ENCODE measurements at regions not wholly inside any gene's neighbourhood (a gene's known extent, or its start where the extent isn't known, plus 50 kb on each side); places are given as distances from the start of the nearest gene placed in this dataset.
A peak's percentile ranks its signal among the peaks of the same experiment; 100 is the strongest.
"Not testable (repeated sequence)": the region's sequence is repeated elsewhere in the genome, so short reads cannot be mapped to it uniquely, and the experiment has no call there.

- no peak for DNase-seq
These were observed 191.9 kb downstream of the C9orf50 start for GRCh38 chr9:129428864-129429577.

- no peak for DNase-seq
These were observed 193.8 kb downstream of the C9orf50 start for GRCh38 chr9:129427149-129427548.

GRCh38 chr9:129423755-129424154 lies 197.1 kb downstream of the C9orf50 start:
- not testable (repeated sequence) for DNase-seq

GRCh38 chr9:129423216-129423615 lies 197.7 kb downstream of the C9orf50 start:
- DNase-seq = peak; percentile 20

GRCh38 chr9:129422843-129423192 lies 198.1 kb downstream of the C9orf50 start:
- no peak for DNase-seq

GRCh38 chr9:129422032-129422842 lies 198.7 kb downstream of the C9orf50 start:
- no peak for DNase-seq

GRCh38 chr9:129421371-129421770 lies 199.5 kb downstream of the C9orf50 start:
- DNase-seq = no peak

GRCh38 chr9:129420721-129421120 lies 200.2 kb downstream of the C9orf50 start:
- DNase-seq = no peak

GRCh38 chr9:129419382-129419899 lies 201.5 kb downstream of the C9orf50 start:
- DNase-seq = no peak

GRCh38 chr9:129418451-129418850 lies 202.4 kb downstream of the C9orf50 start:
- DNase-seq = no peak

GRCh38 chr9:129416821-129417539 lies 203.9 kb downstream of the C9orf50 start:
- no peak for DNase-seq

- no peak for DNase-seq
These were observed 204.8 kb downstream of the C9orf50 start for GRCh38 chr9:129415942-129416651.

GRCh38 chr9:129414993-129415941 lies 205.6 kb downstream of the C9orf50 start:
- no peak for DNase-seq

- DNase-seq = peak; percentile 61
These were observed 206.4 kb downstream of the C9orf50 start for GRCh38 chr9:129414377-129414992.

- peak; percentile 98 for DNase-seq
These were observed 207.1 kb downstream of the C9orf50 start for GRCh38 chr9:129413537-129414376.

- peak; percentile 68 for DNase-seq
These were observed 207.9 kb downstream of the C9orf50 start for GRCh38 chr9:129412814-129413536.

- DNase-seq = not testable (repeated sequence)
These were observed 208.6 kb downstream of the C9orf50 start for GRCh38 chr9:129412176-129412813.

- no peak for DNase-seq
These were observed 209.3 kb downstream of the C9orf50 start for GRCh38 chr9:129411501-129412175.

All from CD4-positive, alpha-beta T cell treated with Interleukin-4 for 4 hours (primary cell).